Esophagus (tissue), 2 donors: ENCODE measurements at regions not wholly inside any gene's neighbourhood (a gene's known extent, or its start where the extent isn't known, plus 50 kb on each side); places are given as distances from the start of the nearest gene placed in this dataset.
A peak's percentile ranks its signal among the peaks of the same experiment; 100 is the strongest.

Source experiments
- H3K27ac ChIP-seq, 2 donors: one replicate each; pipeline ENCODE4 v1.5.1; 2013; ENCODE audit warnings: low read depth in 2 of 2, mild to moderate bottlenecking in 2 of 2, inconsistent platforms in 1 of 2, low read length in 1 of 2, moderate library complexity in 1 of 2
- H3K27me3 ChIP-seq, 2 donors: one replicate each; pipeline ENCODE4 v1.6.1; 2013; ENCODE audit warnings: low read length in 2 of 2, control low read depth in 1 of 2, mild to moderate bottlenecking in 1 of 2; ENCODE audit not compliant: insufficient read depth in 2 of 2, control insufficient read depth in 1 of 2
- H3K36me3 ChIP-seq, 2 donors: one replicate each; pipeline ENCODE4 v1.6.1; 2013; ENCODE audit warnings: low read length in 1 of 2; ENCODE audit not compliant: control insufficient read depth in 2 of 2, insufficient read depth in 2 of 2
- H3K4me1 ChIP-seq, 2 donors: one replicate each; pipeline ENCODE4 v1.6.1; 2013; ENCODE audit warnings: low read length in 1 of 2; ENCODE audit not compliant: control insufficient read depth in 2 of 2, insufficient read depth in 2 of 2
- H3K4me3 ChIP-seq, 2 donors: one replicate each; pipeline ENCODE4 v1.5.1; 2013; ENCODE audit warnings: low read length in 2 of 2, mild to moderate bottlenecking in 2 of 2, low read depth in 1 of 2, moderate library complexity in 1 of 2
- H3K9me3 ChIP-seq, 2 donors: one replicate each; pipeline ENCODE4 v1.6.1; 2013; ENCODE audit warnings: mild to moderate bottlenecking in 2 of 2, low read depth in 1 of 2, low read length in 1 of 2, moderate library complexity in 1 of 2; ENCODE audit not compliant: control insufficient read depth in 2 of 2, insufficient read depth in 1 of 2
- WGBS, 2 donors: extraction: QIAGEN DNeasy Blood & Tissue Kit; methylation state at CpG; one replicate each; pipeline ENCODE4 v1.1.7; 2013; 5-methylcytosine and 5-hydroxymethylcytosine counted together
- donor health status: healthy with polysubstance abuse.
- donor health status: Bipolar disorder and iron deficiency.

GRCh38 chr1:43058545-43059360, 100.1 kb upstream of the SLC2A1 start:
- peaks cover 0 to 22% of the 10 kb centered on the region in 2 donors for H3K4me1 ChIP-seq
- H3K27ac ChIP-seq = peak overlapping the region in 1 of 2 donors; percentile 33
- H3K4me3 ChIP-seq = no peak overlapping the region
- no peaks in the 10 kb centered on the region for H3K9me3 ChIP-seq
- H3K36me3 ChIP-seq = no peaks in the 10 kb centered on the region
- no peaks in the 10 kb centered on the region for H3K27me3 ChIP-seq
- 15 to 17% methylated on average over 12 of the region's 12 CpGs for WGBS, 2 donors

GRCh38 chr1:43058056-43058455, 99.4 kb upstream of the SLC2A1 start:
- no peaks in the 10 kb centered on the region for H3K27me3 ChIP-seq
- H3K36me3 ChIP-seq = no peaks in the 10 kb centered on the region
- WGBS, 2 donors = 82 to 93% methylated on average over 11 of the region's 11 CpGs
- H3K4me3 ChIP-seq = no peak overlapping the region
- H3K27ac ChIP-seq = peak overlapping the region in 1 of 2 donors; percentile 33
- no peaks in the 10 kb centered on the region for H3K9me3 ChIP-seq
- peaks cover 0 to 22% of the 10 kb centered on the region in 2 donors for H3K4me1 ChIP-seq

- peak overlapping the region in 1 of 2 donors; percentile 59 for H3K27ac ChIP-seq
- H3K9me3 ChIP-seq = no peaks in the 10 kb centered on the region
- WGBS, 2 donors = 85 to 93% methylated on average over 7 of the region's 7 CpGs
Measured at GRCh38 chr1:43057567-43057966, 98.9 kb upstream of the SLC2A1 start.

GRCh38 chr1:43056981-43057391, 98.3 kb upstream of the SLC2A1 start:
- Histone ChIP-seq H3K36me3 (no peaks in the 10 kb centered on the region), H3K27me3 (no peaks in the 10 kb centered on the region), H3K4me1 (peaks cover 0 to 22% of the 10 kb centered on the region in 2 donors), H3K9me3 (no peaks in the 10 kb centered on the region), H3K4me3 (no peak overlapping the region), H3K27ac (peak overlapping the region; percentile 37 to 47)
- 30 to 46% methylated on average over 4 of the region's 4 CpGs for WGBS, 2 donors

More at GRCh38 chr1:43057567-43057966, 98.9 kb upstream of the SLC2A1 start:
- no peaks in the 10 kb centered on the region for H3K36me3 ChIP-seq
- H3K4me1 ChIP-seq = peaks cover 0 to 22% of the 10 kb centered on the region in 2 donors
- no peaks in the 10 kb centered on the region for H3K27me3 ChIP-seq
- H3K4me3 ChIP-seq = no peak overlapping the region

- H3K36me3 ChIP-seq = no peaks in the 10 kb centered on the region
- 48 to 49% methylated on average over 5 of the region's 5 CpGs for WGBS, 2 donors
- H3K9me3 ChIP-seq = no peaks in the 10 kb centered on the region
- H3K4me1 ChIP-seq = peaks cover 0 to 22% of the 10 kb centered on the region in 2 donors
- no peaks in the 10 kb centered on the region for H3K27me3 ChIP-seq
- H3K27ac ChIP-seq = peak overlapping the region in 1 of 2 donors; percentile 24
- H3K4me3 ChIP-seq = no peak overlapping the region
Measured at GRCh38 chr1:43056460-43056859, 97.8 kb upstream of the SLC2A1 start.

GRCh38 chr1:43054961-43055360, 96.3 kb upstream of the SLC2A1 start:
- Histone ChIP-seq H3K4me3 (no peak overlapping the region), H3K4me1 (peaks cover 0 to 24% of the 10 kb centered on the region in 2 donors), H3K9me3 (no peaks in the 10 kb centered on the region), H3K27me3 (no peaks in the 10 kb centered on the region), H3K27ac (no peak overlapping the region), H3K36me3 (no peaks in the 10 kb centered on the region)
- 84 to 89% methylated on average over 2 of the region's 2 CpGs for WGBS, 2 donors

GRCh38 chr1:43052786-43053439, 94.2 kb upstream of the SLC2A1 start:
- Histone ChIP-seq H3K9me3 (no peaks in the 10 kb centered on the region), H3K27ac (no peak overlapping the region), H3K4me3 (no peak overlapping the region), H3K27me3 (no peaks in the 10 kb centered on the region), H3K4me1 (peaks cover 2 to 14% of the 10 kb centered on the region in 2 donors), H3K36me3 (no peaks in the 10 kb centered on the region)
- 42 to 52% methylated on average over 2 of the region's 2 CpGs for WGBS, 2 donors

- no peaks in the 10 kb centered on the region for H3K36me3 ChIP-seq
- H3K27me3 ChIP-seq = no peaks in the 10 kb centered on the region
- no peak overlapping the region for H3K27ac ChIP-seq
- 59 to 74% methylated on average over 1 of the region's 1 CpG for WGBS, 2 donors
- H3K4me3 ChIP-seq = no peak overlapping the region
- peaks cover 2 to 10% of the 10 kb centered on the region in 2 donors for H3K4me1 ChIP-seq
- no peaks in the 10 kb centered on the region for H3K9me3 ChIP-seq
Measured at GRCh38 chr1:43052322-43052721, 93.7 kb upstream of the SLC2A1 start.

GRCh38 chr1:43049481-43049880, 90.8 kb upstream of the SLC2A1 start:
- Histone ChIP-seq H3K27ac (peak overlapping the region; percentile 14 to 40), H3K9me3 (no peaks in the 10 kb centered on the region), H3K4me3 (no peak overlapping the region), H3K36me3 (no peaks in the 10 kb centered on the region), H3K27me3 (no peaks in the 10 kb centered on the region), H3K4me1 (peaks cover 2 to 4% of the 10 kb centered on the region in 2 donors)
- 32 to 38% methylated on average over 2 of the region's 2 CpGs for WGBS, 2 donors
